Naive thymus-derived CD8-positive, alpha-beta T cell (primary cell): ENCODE measurements at regions not wholly inside any gene's neighbourhood (a gene's known extent, or its start where the extent isn't known, plus 50 kb on each side); places are given as distances from the start of the nearest gene placed in this dataset.

Experiments used
- ATAC-seq, 2 donors: fragments of 150-1000 bp; cut with Tn5 transposase in 1 of 2; sonication (Bioruptor Pico), chemical (Tn5 transposase) in 1 of 2; 1 replicate in 1 of 2; 2 replicates in 1 of 2; pipeline ENCODE4 v1.10.0; 2021; ENCODE audit warnings: mild to moderate bottlenecking in 2 of 2, moderate library complexity in 2 of 2
- POLR2A ChIA-PET: fragments of 350-600 bp; sonication (Branson Sonifier 250); formaldehyde crosslinking; loops from one replicate; lab custom pipeline; 2021; ENCODE audit warnings: antibody characterized with exemption; lab: Charles Lee
- DNase-seq, 10 donors: peaks; one replicate each; pipeline versions ENCODE4 v3.0.0 to v3.0.0-alpha.2; 2020 to 2022
- H3K27ac Mint-ChIP-seq, 10 donors: one replicate each; pipeline ENCODE4 v1.8.0; 2020 to 2022; ENCODE audit warnings: mild to moderate bottlenecking in 10 of 10, mixed read lengths in 10 of 10, moderate library complexity in 4 of 10, inconsistent platforms in 1 of 10
- H3K27me3 Mint-ChIP-seq, 5 donors: one replicate each; pipeline ENCODE4 v1.8.0; 2021 to 2022; ENCODE audit warnings: mixed read lengths in 5 of 5
- H3K36me3 Mint-ChIP-seq, 3 donors: one replicate each; pipeline ENCODE4 v1.8.0; 2020 to 2022; ENCODE audit warnings: mixed read lengths in 3 of 3, mild to moderate bottlenecking in 2 of 3, inconsistent platforms in 1 of 3
- H3K4me1 Mint-ChIP-seq, 4 donors: one replicate each; pipeline ENCODE4 v1.8.0; 2021 to 2022; ENCODE audit warnings: mixed read lengths in 4 of 4
- H3K4me3 Mint-ChIP-seq, 10 donors: one replicate each; pipeline ENCODE4 v1.8.0; 2020 to 2022; ENCODE audit warnings: mild to moderate bottlenecking in 10 of 10, mixed read lengths in 10 of 10, moderate library complexity in 6 of 10, inconsistent platforms in 1 of 10
- H3K9me3 Mint-ChIP-seq, 9 donors: one replicate each; pipeline ENCODE4 v1.8.0; 2020 to 2022; ENCODE audit warnings: mixed read lengths in 9 of 9, mild to moderate bottlenecking in 3 of 9, inconsistent platforms in 1 of 9, moderate library complexity in 1 of 9

DNA sequence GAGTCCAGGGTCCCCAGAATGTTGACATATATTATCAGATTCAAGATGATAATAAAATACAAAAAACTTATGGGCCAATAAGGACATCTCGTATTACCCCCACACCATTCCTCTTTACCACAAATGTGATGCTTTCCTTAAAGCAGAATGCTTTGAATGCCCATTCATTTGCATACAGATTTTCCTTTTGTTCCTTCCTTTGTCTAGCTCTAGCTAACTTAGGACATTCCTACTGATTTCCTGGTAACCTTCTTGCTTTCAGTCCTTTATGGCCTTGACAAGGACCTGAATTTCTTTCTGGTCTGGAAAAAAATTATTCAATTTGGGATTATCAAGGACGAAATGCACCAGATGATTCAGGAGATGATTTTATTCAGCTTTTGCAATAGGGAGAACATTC is 304.0 kb downstream of the TMEM114 start:
- Mint-ChIP-seq H3K4me1 (no peaks in the 10 kb centered on the region), H3K36me3 (peaks cover 0 to 5% (median 0%) of the 10 kb centered on the region in 3 donors), H3K27ac (no peak overlapping the region), H3K9me3 (peaks cover 0 to 25% (median 5%) of the 10 kb centered on the region in 9 donors), H3K4me3 (no peak overlapping the region), H3K27me3 (peaks cover 0 to 8% (median 3%) of the 10 kb centered on the region in 5 donors)
- DNase-seq (no peak), ATAC-seq (no peak)
- POLR2A ChIA-PET, result no interaction called here

DNA sequence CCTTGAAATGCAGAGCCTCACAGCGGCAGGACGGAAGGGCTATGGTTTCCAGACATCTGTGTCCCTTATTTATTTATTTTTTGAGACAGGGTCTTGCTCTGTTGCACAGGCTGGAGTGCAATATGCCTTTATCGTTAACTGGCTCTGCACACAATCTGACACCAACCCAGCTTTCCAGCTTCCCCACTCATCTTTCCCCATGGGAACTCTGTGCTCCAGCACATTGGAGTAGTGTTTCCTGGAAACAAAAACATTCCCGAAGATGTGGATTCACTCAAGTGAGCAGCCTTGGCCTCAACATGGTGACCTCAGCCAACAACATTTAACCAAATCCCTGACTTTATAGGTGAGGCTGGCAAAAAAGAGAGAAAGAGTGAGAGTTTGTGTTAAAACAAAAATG is 307.1 kb downstream of the TMEM114 start:
- POLR2A ChIA-PET, result no interaction called here
- no peak overlapping the region for H3K4me3 Mint-ChIP-seq
- H3K9me3 Mint-ChIP-seq, result peaks cover 0 to 25% (median 7%) of the 10 kb centered on the region in 9 donors
- ATAC-seq (no peak), DNase-seq (no peak)
- no peaks in the 10 kb centered on the region for H3K4me1 Mint-ChIP-seq
- H3K27ac Mint-ChIP-seq, result no peak overlapping the region
- H3K36me3 Mint-ChIP-seq, result peaks cover 0 to 5% (median 0%) of the 10 kb centered on the region in 3 donors
- H3K27me3 Mint-ChIP-seq, result peaks cover 0 to 4% (median 0%) of the 10 kb centered on the region in 5 donors

DNA sequence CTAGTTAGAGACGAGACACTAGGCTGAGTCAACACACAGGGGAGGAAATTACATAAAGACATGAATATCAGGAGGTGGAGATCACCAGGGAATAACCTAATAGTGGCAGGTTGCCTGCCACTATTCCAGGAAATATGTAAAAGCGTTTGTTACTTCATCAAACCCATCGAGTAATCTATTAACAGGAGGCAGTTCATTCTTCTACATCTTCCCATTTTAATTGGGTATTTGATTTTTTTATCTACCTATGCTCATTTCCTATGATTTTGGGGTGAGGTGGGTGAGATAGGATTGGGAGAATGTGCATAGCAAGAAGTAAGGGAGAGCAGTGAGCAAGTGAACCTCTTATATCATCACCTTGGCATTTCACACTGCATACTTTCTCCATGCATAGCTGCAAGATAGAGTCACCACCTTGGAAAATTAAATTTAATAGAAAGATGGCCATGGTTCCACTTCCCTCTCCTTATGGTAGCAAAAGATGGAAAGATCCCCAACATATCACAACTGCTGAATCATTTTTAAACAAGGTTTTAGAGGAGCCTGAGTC is 312.2 kb downstream of the TMEM114 start:
- POLR2A ChIA-PET, result no interaction called here
- Mint-ChIP-seq H3K4me1 (no peaks in the 10 kb centered on the region), H3K27me3 (peaks cover 2 to 22% (median 6%) of the 10 kb centered on the region in 5 donors), H3K36me3 (no peaks in the 10 kb centered on the region), H3K4me3 (no peak overlapping the region), H3K27ac (no peak overlapping the region), H3K9me3 (peaks cover 0 to 23% (median 4%) of the 10 kb centered on the region in 9 donors)
- ATAC-seq (no peak), DNase-seq (no peak)

DNA sequence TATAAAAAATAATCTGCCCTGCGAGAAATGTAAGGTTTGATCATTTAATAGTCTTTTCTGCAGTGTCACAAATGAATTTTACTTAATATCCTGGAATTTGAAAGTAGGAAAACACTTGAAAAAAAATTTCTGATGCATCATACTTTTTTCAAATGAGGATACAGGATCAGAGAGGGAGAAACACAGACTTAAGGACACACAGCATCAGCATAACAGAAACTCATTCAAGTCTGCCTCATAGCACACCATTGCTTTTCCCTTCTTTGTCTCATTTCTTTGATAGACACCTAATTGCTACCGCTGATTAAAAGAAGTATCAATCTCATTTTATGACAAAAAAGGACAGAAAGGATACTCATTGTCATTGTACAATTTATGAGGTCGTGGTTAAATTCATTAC is 319.0 kb downstream of the TMEM114 start:
- H3K9me3 Mint-ChIP-seq, result peaks cover 0 to 48% (median 11%) of the 10 kb centered on the region in 9 donors
- ATAC-seq (no peak), DNase-seq (no peak)
- H3K4me3 Mint-ChIP-seq, result no peak overlapping the region
- H3K36me3 Mint-ChIP-seq, result no peaks in the 10 kb centered on the region
- H3K27me3 Mint-ChIP-seq, result peaks cover 4 to 28% (median 6%) of the 10 kb centered on the region in 5 donors
- no peak overlapping the region for H3K27ac Mint-ChIP-seq
- POLR2A ChIA-PET, result no interaction called here
- H3K4me1 Mint-ChIP-seq, result no peaks in the 10 kb centered on the region

DNA sequence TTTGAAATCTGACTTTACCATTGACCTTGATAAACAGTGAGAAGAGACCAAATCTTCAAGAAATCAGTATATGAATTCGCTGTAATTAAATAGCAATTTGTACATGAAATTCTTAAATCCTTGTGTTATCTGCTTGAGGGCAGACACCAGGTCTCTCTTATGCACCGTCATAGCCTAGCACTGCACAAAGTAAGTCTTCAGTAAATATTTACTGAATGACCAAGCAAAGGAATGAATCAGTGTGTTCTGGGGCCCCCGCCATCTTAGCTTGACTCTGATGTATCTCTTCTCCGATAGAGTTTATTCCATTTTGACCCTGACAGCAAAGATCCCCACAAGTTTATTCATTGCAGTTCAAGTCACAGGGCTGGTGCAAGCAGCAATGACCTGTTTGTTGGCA is 328.0 kb downstream of the TMEM114 start:
- Mint-ChIP-seq H3K9me3 (peaks cover 2 to 39% (median 10%) of the 10 kb centered on the region in 9 donors), H3K4me1 (no peaks in the 10 kb centered on the region), H3K27ac (no peak overlapping the region), H3K4me3 (no peak overlapping the region), H3K27me3 (no peaks in the 10 kb centered on the region), H3K36me3 (no peaks in the 10 kb centered on the region)
- POLR2A ChIA-PET, result no interaction called here
- DNase-seq (no peak), ATAC-seq (no peak)

DNA sequence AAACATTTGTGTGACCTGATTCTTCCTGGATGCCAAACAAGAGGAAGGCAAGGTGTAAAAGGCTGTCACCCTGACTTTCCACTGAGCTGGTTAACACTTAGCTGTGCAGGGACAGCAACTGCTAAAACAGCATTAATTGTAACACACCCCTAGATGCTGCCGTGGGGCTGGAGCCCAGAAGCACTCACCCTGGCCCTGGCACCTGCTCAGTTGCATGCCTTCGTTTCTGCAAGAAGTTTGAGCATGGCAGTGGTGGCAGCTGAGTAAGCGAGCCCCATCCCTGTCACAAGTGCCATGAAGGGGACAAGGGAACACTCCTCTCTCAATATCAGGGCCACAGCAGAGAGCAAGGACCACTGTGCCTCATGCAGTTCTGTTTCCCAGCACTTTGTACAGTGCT is 330.2 kb downstream of the TMEM114 start:
- Mint-ChIP-seq H3K36me3 (no peaks in the 10 kb centered on the region), H3K4me1 (no peaks in the 10 kb centered on the region), H3K4me3 (no peak overlapping the region), H3K9me3 (peaks cover 0 to 39% (median 7%) of the 10 kb centered on the region in 9 donors), H3K27me3 (no peaks in the 10 kb centered on the region), H3K27ac (no peak overlapping the region)
- DNase-seq (no peak), ATAC-seq (no peak)
- POLR2A ChIA-PET, result no interaction called here

DNA sequence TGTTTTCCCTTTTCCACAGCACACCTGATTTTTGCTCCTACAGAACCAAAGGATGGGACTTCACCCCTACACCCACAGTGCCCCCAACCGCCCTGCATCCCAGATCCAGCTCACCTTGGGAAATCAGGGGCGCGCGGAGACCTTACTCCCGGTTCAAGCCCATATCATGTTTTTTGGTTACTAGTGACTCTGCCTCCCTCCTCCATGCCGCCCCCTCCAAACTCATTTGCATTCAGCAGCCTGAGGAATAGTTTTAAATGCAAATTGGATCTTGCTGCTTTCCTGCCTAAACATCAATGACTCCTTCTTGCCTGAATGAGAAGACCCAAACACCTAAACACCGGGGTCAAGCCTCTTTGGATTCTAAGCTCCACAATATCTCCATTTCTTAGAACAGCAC is 331.8 kb downstream of the TMEM114 start:
- DNase-seq (no peak), ATAC-seq (no peak)
- Mint-ChIP-seq H3K27ac (no peak overlapping the region), H3K27me3 (no peaks in the 10 kb centered on the region), H3K36me3 (no peaks in the 10 kb centered on the region), H3K4me3 (no peak overlapping the region), H3K9me3 (peaks cover 0 to 29% (median 5%) of the 10 kb centered on the region in 9 donors), H3K4me1 (no peaks in the 10 kb centered on the region)
- POLR2A ChIA-PET, result no interaction called here

DNA sequence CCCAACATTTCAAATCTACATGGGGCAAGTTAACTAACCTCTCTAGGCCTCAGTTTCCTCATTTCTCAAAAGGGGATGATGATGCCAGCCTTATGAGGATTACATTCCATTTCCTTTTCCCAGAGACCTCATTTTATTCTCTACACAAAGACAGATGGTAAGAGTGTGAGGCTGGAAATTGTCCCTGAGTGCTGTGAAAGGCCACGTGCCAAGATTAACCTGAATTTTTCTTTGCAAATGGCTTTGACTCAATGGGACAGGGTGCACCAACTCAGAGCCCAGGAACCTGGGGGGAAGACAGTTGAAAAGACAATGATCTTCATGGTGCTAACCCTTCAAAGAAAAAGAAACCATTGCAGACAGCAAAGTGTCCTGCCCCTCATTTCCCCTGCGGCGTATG is 332.8 kb downstream of the TMEM114 start:
- no peak overlapping the region for H3K4me3 Mint-ChIP-seq
- ATAC-seq, result no peak
- H3K4me1 Mint-ChIP-seq, result no peaks in the 10 kb centered on the region
- POLR2A ChIA-PET, result no interaction called here
- no peak overlapping the region for H3K27ac Mint-ChIP-seq
- DNase-seq, result no peak
- H3K9me3 Mint-ChIP-seq, result peaks cover 0 to 29% (median 5%) of the 10 kb centered on the region in 9 donors
- no peaks in the 10 kb centered on the region for H3K36me3 Mint-ChIP-seq
- H3K27me3 Mint-ChIP-seq, result no peaks in the 10 kb centered on the region

DNA sequence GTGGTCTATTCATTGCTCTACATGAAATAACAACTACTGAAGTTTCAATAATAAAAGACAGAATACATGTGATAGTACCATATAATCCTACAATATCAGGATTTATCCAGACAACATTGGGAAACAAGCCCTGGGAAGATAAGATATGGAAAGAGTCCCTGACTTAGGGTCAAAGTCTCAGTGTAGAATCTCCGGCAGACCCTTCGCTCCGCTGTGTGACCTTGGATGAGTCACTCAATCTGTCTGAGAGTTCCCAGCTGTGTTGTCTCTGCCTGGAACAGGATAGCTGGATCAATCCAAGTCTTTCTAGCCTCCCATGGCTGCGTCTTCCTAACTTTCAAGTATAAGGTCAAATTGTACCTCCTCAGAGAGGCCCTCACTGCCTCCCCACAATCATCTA is 335.9 kb downstream of the TMEM114 start:
- Mint-ChIP-seq H3K4me1 (no peaks in the 10 kb centered on the region), H3K4me3 (no peak overlapping the region), H3K9me3 (peaks cover 0 to 18% (median 5%) of the 10 kb centered on the region in 9 donors), H3K27ac (no peak overlapping the region), H3K36me3 (no peaks in the 10 kb centered on the region), H3K27me3 (peaks cover 0 to 1% (median 0%) of the 10 kb centered on the region in 5 donors)
- POLR2A ChIA-PET, result no interaction called here
- ATAC-seq (no peak), DNase-seq (no peak)

DNA sequence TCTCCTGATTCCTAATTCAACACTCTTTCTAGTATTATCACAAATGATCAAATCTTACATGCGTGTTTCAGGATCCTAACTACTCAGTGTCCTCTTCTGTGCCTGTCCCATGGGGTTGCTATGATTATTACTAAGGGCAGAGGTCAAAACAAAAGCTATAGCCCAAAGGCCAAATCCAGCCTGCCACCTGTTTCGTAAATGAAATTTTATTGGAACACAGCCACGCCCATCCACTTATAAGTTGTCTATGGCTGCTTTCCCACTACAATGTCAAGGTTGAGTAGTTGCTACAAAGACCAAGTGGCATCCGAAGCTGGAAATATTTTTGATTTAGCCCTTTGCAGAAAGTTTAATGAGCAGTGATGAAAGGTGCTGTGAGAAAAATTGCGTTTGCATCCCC is 336.6 kb downstream of the TMEM114 start:
- Mint-ChIP-seq H3K27ac (no peak overlapping the region), H3K4me1 (no peaks in the 10 kb centered on the region), H3K36me3 (no peaks in the 10 kb centered on the region), H3K4me3 (no peak overlapping the region), H3K27me3 (peaks cover 0 to 5% (median 0%) of the 10 kb centered on the region in 5 donors), H3K9me3 (peaks cover 0 to 18% (median 5%) of the 10 kb centered on the region in 9 donors)
- POLR2A ChIA-PET, result no interaction called here
- ATAC-seq (no peak), DNase-seq (no peak)

DNA sequence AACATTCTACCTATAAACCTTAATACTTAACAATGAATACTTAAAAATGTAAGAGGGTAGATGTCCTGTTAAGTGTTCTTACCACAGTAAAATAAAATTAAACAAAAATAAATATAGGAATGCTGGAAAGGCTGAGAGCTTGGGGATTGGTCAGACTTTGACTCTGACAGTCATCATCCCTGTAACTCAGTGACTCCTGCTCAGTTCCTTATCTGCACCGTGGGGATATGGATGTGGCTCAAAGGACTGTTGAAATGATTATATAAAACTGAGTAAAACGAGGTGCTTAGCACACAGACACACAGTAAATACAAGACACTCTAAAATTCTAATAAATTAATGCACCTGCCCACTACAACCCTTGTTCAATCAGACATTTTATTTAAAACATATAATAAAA is 338.6 kb downstream of the TMEM114 start:
- H3K36me3 Mint-ChIP-seq, result no peaks in the 10 kb centered on the region
- no peak for ATAC-seq

DNA sequence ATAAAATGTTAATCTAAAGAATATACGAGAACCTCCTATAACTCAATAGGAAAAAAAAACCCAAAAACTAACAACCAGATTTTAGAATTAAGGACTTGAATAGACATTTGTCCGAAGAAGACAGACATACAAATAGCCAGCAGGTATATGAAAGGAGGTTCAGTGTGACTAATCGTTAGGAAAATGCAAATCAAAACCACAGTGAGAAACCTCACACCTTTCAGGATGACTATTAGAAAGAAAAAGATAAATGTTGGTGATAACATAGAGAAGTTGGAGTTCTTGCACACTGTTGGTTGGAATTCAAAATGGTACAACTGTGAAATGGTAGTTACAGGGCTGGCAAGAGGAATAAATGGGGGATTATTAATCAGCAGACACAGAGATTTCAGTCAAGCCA is 339.0 kb downstream of the TMEM114 start:
- ATAC-seq (no peak), DNase-seq (no peak)
- Mint-ChIP-seq H3K4me1 (no peaks in the 10 kb centered on the region), H3K27me3 (peaks cover 0 to 5% (median 0%) of the 10 kb centered on the region in 5 donors), H3K36me3 (no peaks in the 10 kb centered on the region), H3K4me3 (no peak overlapping the region), H3K27ac (no peak overlapping the region), H3K9me3 (peaks cover 0 to 16% (median 4%) of the 10 kb centered on the region in 9 donors)
- POLR2A ChIA-PET, result no interaction called here

More for the DNA sequence above, 338.6 kb downstream of the TMEM114 start:
- DNase-seq, result no peak
- H3K4me1 Mint-ChIP-seq, result no peaks in the 10 kb centered on the region
- POLR2A ChIA-PET, result no interaction called here
- H3K27me3 Mint-ChIP-seq, result peaks cover 0 to 5% (median 0%) of the 10 kb centered on the region in 5 donors
- no peak overlapping the region for H3K27ac Mint-ChIP-seq
- H3K4me3 Mint-ChIP-seq, result no peak overlapping the region
- peaks cover 0 to 16% (median 6%) of the 10 kb centered on the region in 9 donors for H3K9me3 Mint-ChIP-seq

DNA sequence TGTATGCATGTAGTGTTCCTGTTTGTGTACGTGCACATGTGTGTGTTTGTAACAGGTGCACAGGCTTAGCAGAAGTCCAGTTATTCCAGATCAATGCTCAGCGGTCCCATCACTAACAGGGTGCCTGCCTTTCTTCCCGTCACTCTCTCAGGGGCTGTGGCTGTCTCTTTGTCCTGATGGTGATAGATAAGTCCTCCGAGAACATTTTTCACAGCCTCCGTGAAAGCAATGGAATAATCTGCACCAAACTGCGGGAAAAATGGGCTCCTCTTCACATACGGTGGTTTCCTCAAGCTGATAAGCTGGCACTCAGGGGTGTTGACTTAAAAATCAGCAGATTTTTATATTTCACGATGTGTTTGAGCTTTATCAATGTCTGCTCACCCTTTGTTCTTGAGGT is 342.3 kb downstream of the TMEM114 start:
- POLR2A ChIA-PET, result no interaction called here

DNA sequence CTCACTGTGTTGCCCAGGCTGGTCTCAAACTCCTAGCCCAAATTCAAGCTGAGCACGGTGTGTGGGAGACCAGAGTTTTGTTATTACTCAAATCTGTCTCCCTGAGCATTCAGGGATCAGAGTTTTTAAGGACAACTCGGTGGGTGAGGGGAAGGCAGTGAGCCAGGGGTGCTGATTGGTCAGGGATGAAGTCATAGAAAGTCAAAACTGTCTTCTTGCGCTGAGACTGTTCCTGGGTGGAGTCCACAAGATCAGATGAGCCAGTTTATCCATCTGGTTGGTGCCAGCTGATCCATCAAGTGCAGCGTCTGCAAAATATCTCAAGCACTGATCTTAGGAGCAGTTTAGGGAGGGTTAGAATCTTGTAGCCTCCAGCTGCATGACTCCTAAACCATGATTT is 346.3 kb downstream of the TMEM114 start:
- Mint-ChIP-seq H3K4me3 (no peak overlapping the region), H3K9me3 (peaks cover 0 to 9% (median under 1%) of the 10 kb centered on the region in 9 donors), H3K36me3 (no peaks in the 10 kb centered on the region), H3K4me1 (no peaks in the 10 kb centered on the region), H3K27ac (no peak overlapping the region), H3K27me3 (peaks cover 0 to 3% (median 0%) of the 10 kb centered on the region in 5 donors)
- ATAC-seq, result no peak
- POLR2A ChIA-PET, result no interaction called here
- no peak for DNase-seq

More for the DNA sequence above, 342.3 kb downstream of the TMEM114 start:
- Mint-ChIP-seq H3K4me3 (no peak overlapping the region), H3K36me3 (no peaks in the 10 kb centered on the region), H3K9me3 (peaks cover 0 to 10% (median 2%) of the 10 kb centered on the region in 9 donors), H3K27ac (no peak overlapping the region), H3K4me1 (no peaks in the 10 kb centered on the region), H3K27me3 (peaks cover 0 to 5% (median 0%) of the 10 kb centered on the region in 5 donors)
- ATAC-seq (no peak), DNase-seq (no peak)
